ENCODE measurements at regions not wholly inside any gene's neighbourhood (a gene's known extent, or its start where the extent isn't known, plus 50 kb on each side); places are given as distances from the start of the nearest gene placed in this dataset.

DNA sequence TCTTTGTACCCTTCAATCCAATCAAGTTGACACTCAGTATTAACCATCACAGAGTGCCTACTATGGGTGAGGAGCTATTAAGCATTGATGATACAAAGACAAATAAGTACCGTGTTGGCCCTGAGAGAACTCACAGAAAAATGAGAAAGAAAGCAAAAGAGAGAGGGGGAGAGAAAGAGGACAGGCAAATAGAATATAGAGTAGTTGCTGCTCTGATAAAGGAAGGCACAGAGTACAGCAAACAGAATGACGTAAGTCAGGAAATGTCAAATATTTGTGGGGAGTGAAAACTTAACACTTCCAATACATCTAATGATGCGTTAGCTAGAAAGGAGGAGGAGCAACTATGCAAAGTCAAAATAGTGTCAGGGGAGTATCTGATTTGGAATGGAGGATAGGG lies 320.6 kb upstream of the KCNH8 start:
- no peak for TF ChIP-seq EP300 (IDR thresholded peaks at IDR 0.05; ENCODE audit: borderline replicate concordance)
- TF ChIP-seq CEBPB (IDR thresholded peaks at IDR 0.05) = no peak
- TF ChIP-seq RAD21 (IDR thresholded peaks at IDR 0.05; ENCODE audit: low read depth) = no peak
- TF ChIP-seq, protein P1, sequence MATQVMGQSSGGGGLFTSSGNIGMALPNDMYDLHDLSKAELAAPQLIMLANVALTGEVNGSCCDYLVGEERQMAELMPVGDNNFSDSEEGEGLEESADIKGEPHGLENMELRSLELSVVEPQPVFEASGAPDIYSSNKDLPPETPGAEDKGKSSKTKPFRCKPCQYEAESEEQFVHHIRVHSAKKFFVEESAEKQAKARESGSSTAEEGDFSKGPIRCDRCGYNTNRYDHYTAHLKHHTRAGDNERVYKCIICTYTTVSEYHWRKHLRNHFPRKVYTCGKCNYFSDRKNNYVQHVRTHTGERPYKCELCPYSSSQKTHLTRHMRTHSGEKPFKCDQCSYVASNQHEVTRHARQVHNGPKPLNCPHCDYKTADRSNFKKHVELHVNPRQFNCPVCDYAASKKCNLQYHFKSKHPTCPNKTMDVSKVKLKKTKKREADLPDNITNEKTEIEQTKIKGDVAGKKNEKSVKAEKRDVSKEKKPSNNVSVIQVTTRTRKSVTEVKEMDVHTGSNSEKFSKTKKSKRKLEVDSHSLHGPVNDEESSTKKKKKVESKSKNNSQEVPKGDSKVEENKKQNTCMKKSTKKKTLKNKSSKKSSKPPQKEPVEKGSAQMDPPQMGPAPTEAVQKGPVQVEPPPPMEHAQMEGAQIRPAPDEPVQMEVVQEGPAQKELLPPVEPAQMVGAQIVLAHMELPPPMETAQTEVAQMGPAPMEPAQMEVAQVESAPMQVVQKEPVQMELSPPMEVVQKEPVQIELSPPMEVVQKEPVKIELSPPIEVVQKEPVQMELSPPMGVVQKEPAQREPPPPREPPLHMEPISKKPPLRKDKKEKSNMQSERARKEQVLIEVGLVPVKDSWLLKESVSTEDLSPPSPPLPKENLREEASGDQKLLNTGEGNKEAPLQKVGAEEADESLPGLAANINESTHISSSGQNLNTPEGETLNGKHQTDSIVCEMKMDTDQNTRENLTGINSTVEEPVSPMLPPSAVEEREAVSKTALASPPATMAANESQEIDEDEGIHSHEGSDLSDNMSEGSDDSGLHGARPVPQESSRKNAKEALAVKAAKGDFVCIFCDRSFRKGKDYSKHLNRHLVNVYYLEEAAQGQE (IDR thresholded peaks at IDR 0.05; ENCODE audit: low read depth) = no peak
- TF ChIP-seq NFIC (IDR thresholded peaks at IDR 0.05) = no peak

DNA sequence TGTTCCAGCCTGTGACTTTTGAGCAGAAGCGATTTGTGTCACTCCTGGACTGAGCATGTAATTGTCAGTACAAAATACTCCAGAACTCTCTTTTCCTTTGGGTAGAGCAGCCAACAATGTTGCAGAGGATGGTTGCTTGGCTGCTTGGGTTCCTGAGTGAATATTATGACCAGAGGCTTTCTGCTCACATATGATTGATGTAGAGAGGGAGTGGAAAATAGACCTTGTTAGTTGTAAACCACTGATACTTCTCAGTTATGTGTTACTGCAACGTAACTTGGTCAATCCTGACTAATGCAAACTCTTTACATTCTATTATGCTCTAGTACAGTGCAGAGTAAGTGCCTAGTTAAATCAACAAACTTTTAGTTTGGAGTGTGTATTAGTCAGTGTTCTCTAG lies 322.6 kb upstream of the KCNH8 start:
- TF ChIP-seq CREB1 (IDR thresholded peaks at IDR 0.05; ENCODE audit: low read depth) (no peak), EGR1 (IDR thresholded peaks at IDR 0.05) (no peak), ZBTB7A (IDR thresholded peaks at IDR 0.05; ENCODE audit: low read depth) (no peak), EP300 (IDR thresholded peaks at IDR 0.05; ENCODE audit: borderline replicate concordance) (no peak), RAD21 (IDR thresholded peaks at IDR 0.05; ENCODE audit: low read depth) (no peak), FOXM1 (IDR thresholded peaks at IDR 0.05; ENCODE audit: borderline replicate concordance, low read depth) (no peak), CEBPB (IDR thresholded peaks at IDR 0.05) (no peak), NFIC (IDR thresholded peaks at IDR 0.05) (no peak), TAF1 (IDR thresholded peaks at IDR 0.05; ENCODE audit: low read depth) (no peak), TEAD4 (IDR thresholded peaks at IDR 0.05) (no peak)
- TF ChIP-seq, protein P2, sequence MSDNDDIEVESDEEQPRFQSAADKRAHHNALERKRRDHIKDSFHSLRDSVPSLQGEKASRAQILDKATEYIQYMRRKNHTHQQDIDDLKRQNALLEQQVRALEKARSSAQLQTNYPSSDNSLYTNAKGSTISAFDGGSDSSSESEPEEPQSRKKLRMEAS (IDR thresholded peaks at IDR 0.05) = no peak
- TF ChIP-seq, protein P1 (IDR thresholded peaks at IDR 0.05; ENCODE audit: low read depth) = no peak
- TF ChIP-seq, protein P3, sequence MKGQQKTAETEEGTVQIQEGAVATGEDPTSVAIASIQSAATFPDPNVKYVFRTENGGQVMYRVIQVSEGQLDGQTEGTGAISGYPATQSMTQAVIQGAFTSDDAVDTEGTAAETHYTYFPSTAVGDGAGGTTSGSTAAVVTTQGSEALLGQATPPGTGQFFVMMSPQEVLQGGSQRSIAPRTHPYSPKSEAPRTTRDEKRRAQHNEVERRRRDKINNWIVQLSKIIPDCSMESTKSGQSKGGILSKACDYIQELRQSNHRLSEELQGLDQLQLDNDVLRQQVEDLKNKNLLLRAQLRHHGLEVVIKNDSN (IDR thresholded peaks at IDR 0.05) = no peak

DNA sequence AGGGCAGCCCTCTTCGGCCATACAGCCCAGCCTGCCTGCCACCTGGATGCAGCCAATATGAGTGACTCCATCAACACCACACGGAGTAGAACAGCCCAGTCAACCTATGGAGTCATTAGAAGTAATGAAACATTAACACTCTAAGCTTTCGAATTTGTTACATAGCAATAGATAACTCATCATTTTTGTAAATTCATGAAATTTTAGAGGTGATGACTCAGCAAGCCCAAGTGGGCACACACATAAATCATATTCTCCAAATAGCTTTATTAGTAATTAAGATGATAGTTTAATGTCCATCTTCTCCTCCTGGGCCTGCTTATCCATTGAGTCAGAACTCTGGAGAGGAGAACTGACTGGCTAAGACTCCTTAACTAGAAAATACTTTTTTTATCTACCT lies 335.0 kb upstream of the KCNH8 start:
- TF ChIP-seq EGR1 (IDR thresholded peaks at IDR 0.05) (no peak), TAF1 (IDR thresholded peaks at IDR 0.05; ENCODE audit: low read depth) (no peak), NFIC (IDR thresholded peaks at IDR 0.05) (no peak), YY1 (IDR thresholded peaks at IDR 0.05; ENCODE audit: low read depth) (no peak), CEBPB (IDR thresholded peaks at IDR 0.05) (no peak), TEAD4 (IDR thresholded peaks at IDR 0.05) (no peak), FOXM1 (IDR thresholded peaks at IDR 0.05; ENCODE audit: borderline replicate concordance, low read depth) (no peak), TCF12 (IDR thresholded peaks at IDR 0.05; ENCODE audit: low read depth) (no peak), ZBTB7A (IDR thresholded peaks at IDR 0.05; ENCODE audit: low read depth) (no peak), EP300 (IDR thresholded peaks at IDR 0.05; ENCODE audit: borderline replicate concordance) (no peak), CREB1 (IDR thresholded peaks at IDR 0.05; ENCODE audit: low read depth) (no peak), RAD21 (IDR thresholded peaks at IDR 0.05; ENCODE audit: low read depth) (no peak)
- TF ChIP-seq, protein P2 (IDR thresholded peaks at IDR 0.05) = no peak
- TF ChIP-seq, protein P1 (IDR thresholded peaks at IDR 0.05; ENCODE audit: low read depth) = no peak
- TF ChIP-seq, protein P3 (IDR thresholded peaks at IDR 0.05) = no peak

DNA sequence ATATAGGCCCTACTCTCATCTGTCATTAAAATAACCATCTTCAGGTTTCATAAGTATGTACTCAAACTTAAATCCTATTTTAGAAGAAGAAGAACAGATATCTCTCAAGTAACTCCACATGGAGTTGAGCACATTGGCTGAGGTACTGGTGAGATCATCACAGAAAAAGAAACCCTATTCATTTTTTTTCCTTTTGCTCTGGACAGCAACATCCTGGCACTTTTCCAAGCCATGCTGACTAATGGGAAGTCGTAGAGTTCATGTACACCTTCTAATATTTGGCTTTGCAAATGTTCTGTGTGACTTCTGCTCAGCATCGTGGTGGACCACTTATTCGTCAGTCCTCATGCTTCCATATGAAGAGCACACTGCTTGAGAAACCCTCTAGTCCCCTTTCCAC lies 336.0 kb upstream of the KCNH8 start:
- TF ChIP-seq, protein P1 (IDR thresholded peaks at IDR 0.05; ENCODE audit: low read depth) = peak; percentile 47; the same call in 1 of the 2 replicates
- TF ChIP-seq NFIC (IDR thresholded peaks at IDR 0.05) = no peak

Measured in Ishikawa (cell line).